ENCODE measurements at regions not wholly inside any gene's neighbourhood (a gene's known extent, or its start where the extent isn't known, plus 50 kb on each side); places are given as distances from the start of the nearest gene placed in this dataset.

DNA sequence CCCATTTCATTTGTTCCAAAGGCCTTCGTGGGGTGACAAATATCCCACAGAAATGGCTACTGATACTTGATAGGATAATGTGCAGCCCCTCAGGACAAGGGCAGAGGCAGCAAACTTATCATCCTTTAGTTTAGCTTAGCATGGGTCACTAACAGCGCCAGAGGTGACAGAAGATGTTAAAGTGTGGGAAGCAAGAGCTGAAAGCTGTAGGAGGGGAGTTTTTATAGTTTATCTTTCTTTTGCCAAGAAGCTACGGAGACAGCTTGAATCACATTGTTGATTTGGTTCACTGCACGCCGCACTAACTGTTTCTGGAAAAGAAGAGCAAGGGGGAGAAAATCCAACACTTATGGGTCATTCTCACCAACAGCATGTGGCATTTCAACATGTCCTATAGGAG is 773.9 kb upstream of the MMS22L start:
- no peak for TF ChIP-seq EZH2 (IDR thresholded peaks at IDR 0.05; ENCODE audit: low read depth, low read length, severe bottlenecking)
- TF ChIP-seq, protein P1, sequence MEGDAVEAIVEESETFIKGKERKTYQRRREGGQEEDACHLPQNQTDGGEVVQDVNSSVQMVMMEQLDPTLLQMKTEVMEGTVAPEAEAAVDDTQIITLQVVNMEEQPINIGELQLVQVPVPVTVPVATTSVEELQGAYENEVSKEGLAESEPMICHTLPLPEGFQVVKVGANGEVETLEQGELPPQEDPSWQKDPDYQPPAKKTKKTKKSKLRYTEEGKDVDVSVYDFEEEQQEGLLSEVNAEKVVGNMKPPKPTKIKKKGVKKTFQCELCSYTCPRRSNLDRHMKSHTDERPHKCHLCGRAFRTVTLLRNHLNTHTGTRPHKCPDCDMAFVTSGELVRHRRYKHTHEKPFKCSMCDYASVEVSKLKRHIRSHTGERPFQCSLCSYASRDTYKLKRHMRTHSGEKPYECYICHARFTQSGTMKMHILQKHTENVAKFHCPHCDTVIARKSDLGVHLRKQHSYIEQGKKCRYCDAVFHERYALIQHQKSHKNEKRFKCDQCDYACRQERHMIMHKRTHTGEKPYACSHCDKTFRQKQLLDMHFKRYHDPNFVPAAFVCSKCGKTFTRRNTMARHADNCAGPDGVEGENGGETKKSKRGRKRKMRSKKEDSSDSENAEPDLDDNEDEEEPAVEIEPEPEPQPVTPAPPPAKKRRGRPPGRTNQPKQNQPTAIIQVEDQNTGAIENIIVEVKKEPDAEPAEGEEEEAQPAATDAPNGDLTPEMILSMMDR (IDR thresholded peaks at IDR 0.05; ENCODE audit: control extremely low read depth in 1 of 3, insufficient read depth in 1 of 3, low read depth in 1 of 3, low read length in 3 of 3): no peak
- no peak for TF ChIP-seq RFX5 (IDR thresholded peaks at IDR 0.05; ENCODE audit: borderline replicate concordance, low read depth, low read length)
- no peak for TF ChIP-seq HDAC2 (IDR thresholded peaks at IDR 0.05; ENCODE audit: borderline replicate concordance in 1 of 2, low read depth in 2 of 2, low read length in 2 of 2)
- TF ChIP-seq POLR2AphosphoS5 (IDR thresholded peaks at IDR 0.05; ENCODE audit: low read depth, low read length): no peak
- TF ChIP-seq RXRA (IDR thresholded peaks at IDR 0.05; ENCODE audit: insufficient read depth, low read depth, low read length): no peak
- TF ChIP-seq SIN3A (conservative IDR thresholded peaks at IDR 0.05 in 1 of 2, IDR thresholded peaks at IDR 0.05 in 1 of 2; ENCODE audit: low read depth in 1 of 2, low read length in 2 of 2): no peak
- TF ChIP-seq POLR2A (IDR thresholded peaks at IDR 0.05; ENCODE audit: control extremely low read depth in 1 of 2, low read depth in 2 of 2, low read length in 2 of 2): no peak
- TF ChIP-seq, protein P2, sequence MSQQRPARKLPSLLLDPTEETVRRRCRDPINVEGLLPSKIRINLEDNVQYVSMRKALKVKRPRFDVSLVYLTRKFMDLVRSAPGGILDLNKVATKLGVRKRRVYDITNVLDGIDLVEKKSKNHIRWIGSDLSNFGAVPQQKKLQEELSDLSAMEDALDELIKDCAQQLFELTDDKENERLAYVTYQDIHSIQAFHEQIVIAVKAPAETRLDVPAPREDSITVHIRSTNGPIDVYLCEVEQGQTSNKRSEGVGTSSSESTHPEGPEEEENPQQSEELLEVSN (IDR thresholded peaks at IDR 0.05): no peak
